ENCODE measurements at regions not wholly inside any gene's neighbourhood (a gene's known extent, or its start where the extent isn't known, plus 50 kb on each side); places are given as distances from the start of the nearest gene placed in this dataset.

DNA sequence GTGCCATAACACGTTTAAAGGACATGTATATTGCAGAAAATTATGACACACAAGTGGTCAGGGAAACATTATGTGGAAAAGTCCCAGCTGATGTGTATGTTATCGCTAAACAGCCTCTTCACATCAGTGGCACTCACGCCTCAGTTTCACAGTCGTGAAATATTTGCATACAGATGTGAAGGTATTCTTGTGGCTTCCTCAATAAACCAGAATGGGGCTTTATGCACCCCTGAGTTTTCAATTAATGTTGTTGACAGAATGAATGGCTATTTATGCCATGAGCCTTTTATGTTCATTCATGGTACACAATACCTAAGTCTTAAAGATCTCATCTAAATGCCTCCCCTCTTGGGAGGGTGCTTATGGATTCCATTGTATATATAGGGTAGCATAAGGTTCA, 202.1 kb upstream of the ADGRL2 start:
- no peak for TF ChIP-seq POLR2A (IDR thresholded peaks at IDR 0.05)
- TF ChIP-seq, protein P1, sequence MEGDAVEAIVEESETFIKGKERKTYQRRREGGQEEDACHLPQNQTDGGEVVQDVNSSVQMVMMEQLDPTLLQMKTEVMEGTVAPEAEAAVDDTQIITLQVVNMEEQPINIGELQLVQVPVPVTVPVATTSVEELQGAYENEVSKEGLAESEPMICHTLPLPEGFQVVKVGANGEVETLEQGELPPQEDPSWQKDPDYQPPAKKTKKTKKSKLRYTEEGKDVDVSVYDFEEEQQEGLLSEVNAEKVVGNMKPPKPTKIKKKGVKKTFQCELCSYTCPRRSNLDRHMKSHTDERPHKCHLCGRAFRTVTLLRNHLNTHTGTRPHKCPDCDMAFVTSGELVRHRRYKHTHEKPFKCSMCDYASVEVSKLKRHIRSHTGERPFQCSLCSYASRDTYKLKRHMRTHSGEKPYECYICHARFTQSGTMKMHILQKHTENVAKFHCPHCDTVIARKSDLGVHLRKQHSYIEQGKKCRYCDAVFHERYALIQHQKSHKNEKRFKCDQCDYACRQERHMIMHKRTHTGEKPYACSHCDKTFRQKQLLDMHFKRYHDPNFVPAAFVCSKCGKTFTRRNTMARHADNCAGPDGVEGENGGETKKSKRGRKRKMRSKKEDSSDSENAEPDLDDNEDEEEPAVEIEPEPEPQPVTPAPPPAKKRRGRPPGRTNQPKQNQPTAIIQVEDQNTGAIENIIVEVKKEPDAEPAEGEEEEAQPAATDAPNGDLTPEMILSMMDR (IDR thresholded peaks at IDR 0.05), result no peak

Measured in right lobe of liver (tissue), 4 donors.